HFFc6 (cell line): ENCODE measurements at regions not wholly inside any gene's neighbourhood (a gene's known extent, or its start where the extent isn't known, plus 50 kb on each side); places are given as distances from the start of the nearest gene placed in this dataset.

Experiments
- DNase-seq: peaks from one replicate; pipeline ENCODE4 v3.0.0-alpha.2; 2018
- H3K27ac Mint-ChIP-seq: 2 replicates; pipeline ENCODE4 v1.8.0; 2020; ENCODE audit warnings: mild to moderate bottlenecking, mixed read lengths
- H3K27me3 Mint-ChIP-seq: 2 replicates; pipeline ENCODE4 v1.8.0; 2021; ENCODE audit warnings: mild to moderate bottlenecking, moderate library complexity, mixed read lengths; ENCODE audit not compliant: insufficient read depth
- H3K36me3 Mint-ChIP-seq: 2 replicates; pipeline ENCODE4 v1.8.0; 2021; ENCODE audit warnings: low read depth, mixed read lengths
- H3K4me1 Mint-ChIP-seq: 2 replicates; pipeline ENCODE4 v1.8.0; 2020; ENCODE audit warnings: low read depth, mixed read lengths
- H3K4me3 Mint-ChIP-seq: 2 replicates; pipeline ENCODE4 v1.8.0; 2020; ENCODE audit warnings: mild to moderate bottlenecking, moderate library complexity, mixed read lengths
- H3K9me3 Mint-ChIP-seq: 2 replicates; pipeline ENCODE4 v1.8.0; 2020; ENCODE audit warnings: mild to moderate bottlenecking, mixed read lengths
- CTCF ChIP-seq: fragments of 200-600 bp; sonication (generic); IDR thresholded peaks from 2 replicates; pipeline ENCODE4 v1.5.0; 2021; ENCODE audit warnings: antibody characterized with exemption, mild to moderate bottlenecking

DNA sequence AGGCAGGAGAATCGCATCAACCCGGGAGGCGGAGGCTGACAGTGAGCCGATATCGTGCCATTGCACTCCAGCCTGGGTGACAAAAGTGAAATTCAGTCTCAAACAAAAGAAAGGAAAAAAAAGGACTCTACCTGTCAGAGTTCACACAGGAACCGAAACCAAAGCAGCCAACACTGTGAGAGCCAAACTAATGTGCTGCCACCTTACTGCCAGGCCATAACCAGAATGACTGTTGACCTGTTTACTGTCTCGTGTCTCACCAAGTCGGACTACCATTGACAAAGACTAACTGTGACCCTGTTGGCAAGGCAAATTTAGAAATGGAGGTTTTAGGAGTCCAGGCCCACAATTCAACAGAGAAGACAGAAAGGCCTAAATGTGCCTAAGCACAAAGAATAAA is 112.4 kb downstream of the ANXA2R start:
- peaks cover 12% of the 10 kb centered on the region for H3K9me3 Mint-ChIP-seq
- no peak overlapping the region for H3K4me3 Mint-ChIP-seq
- H3K4me1 Mint-ChIP-seq: peaks cover 21% of the 10 kb centered on the region
- DNase-seq: no peak
- no peak for TF ChIP-seq CTCF
- H3K36me3 Mint-ChIP-seq: peaks cover 14% of the 10 kb centered on the region
- H3K27ac Mint-ChIP-seq: no peak overlapping the region
- peaks cover 6% of the 10 kb centered on the region for H3K27me3 Mint-ChIP-seq

DNA sequence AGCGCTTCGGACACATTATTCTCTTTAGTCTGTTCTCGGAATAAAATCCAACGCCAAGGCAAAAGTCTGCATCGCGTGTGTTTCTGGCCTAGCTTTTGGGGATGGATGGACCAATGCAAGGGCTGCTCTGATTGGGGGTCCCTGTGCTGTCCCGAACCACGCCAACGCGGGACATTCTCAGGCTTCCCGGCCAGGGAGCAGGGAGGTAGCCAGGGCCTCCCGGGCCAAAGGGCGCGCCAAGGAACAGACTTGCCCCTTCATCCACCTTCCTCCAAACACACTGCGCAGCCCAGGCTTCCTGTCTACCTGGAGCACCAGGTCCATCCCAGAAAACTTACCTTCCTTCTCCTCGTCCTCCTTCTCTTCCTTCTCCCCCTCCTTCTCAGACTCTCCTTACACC is 113.0 kb upstream of the SELENOP start:
- no peak for DNase-seq
- H3K36me3 Mint-ChIP-seq: no peaks in the 10 kb centered on the region
- H3K4me3 Mint-ChIP-seq: no peak overlapping the region
- no peak overlapping the region for H3K27ac Mint-ChIP-seq
- peaks cover 6% of the 10 kb centered on the region for H3K4me1 Mint-ChIP-seq
- TF ChIP-seq CTCF: no peak
- no peaks in the 10 kb centered on the region for H3K9me3 Mint-ChIP-seq
- peaks cover 3% of the 10 kb centered on the region for H3K27me3 Mint-ChIP-seq

- no peaks in the 10 kb centered on the region for H3K36me3 Mint-ChIP-seq
- H3K27me3 Mint-ChIP-seq: peaks cover 3% of the 10 kb centered on the region
- no peak overlapping the region for H3K27ac Mint-ChIP-seq
- no peak overlapping the region for H3K4me3 Mint-ChIP-seq
- no peaks in the 10 kb centered on the region for H3K9me3 Mint-ChIP-seq
- DNase-seq: no peak
- H3K4me1 Mint-ChIP-seq: peaks cover 2% of the 10 kb centered on the region; the same call in 1 of the 2 replicates
- TF ChIP-seq CTCF: no peak
Observed at GRCh38 chr5:42924226-42924625, 112.5 kb upstream of the SELENOP start.

DNA sequence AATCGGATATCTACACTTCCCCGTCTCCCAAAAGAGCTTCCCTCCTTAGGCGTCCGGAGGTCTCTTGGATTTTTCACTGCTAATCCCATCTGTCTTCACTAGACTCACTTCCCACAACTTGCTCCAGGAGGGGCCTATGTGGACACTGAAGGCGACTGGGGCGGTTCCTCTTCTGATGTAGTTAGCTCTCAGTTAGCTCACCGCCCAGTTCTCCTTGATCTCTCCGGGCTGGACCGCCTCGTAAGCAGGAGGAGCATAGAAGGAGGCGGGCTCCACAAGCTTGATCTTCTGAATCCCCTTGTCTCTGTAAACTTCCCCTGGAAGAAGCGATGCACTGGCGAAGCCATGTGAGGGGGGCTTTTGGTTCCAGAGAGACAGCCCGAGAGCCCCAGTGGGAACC is 112.0 kb upstream of the SELENOP start:
- no peak for DNase-seq
- TF ChIP-seq CTCF: no peak
- no peaks in the 10 kb centered on the region for H3K4me1 Mint-ChIP-seq
- H3K4me3 Mint-ChIP-seq: no peak overlapping the region
- no peak overlapping the region for H3K27ac Mint-ChIP-seq
- peaks cover 3% of the 10 kb centered on the region for H3K27me3 Mint-ChIP-seq
- no peaks in the 10 kb centered on the region for H3K9me3 Mint-ChIP-seq
- H3K36me3 Mint-ChIP-seq: no peaks in the 10 kb centered on the region

DNA sequence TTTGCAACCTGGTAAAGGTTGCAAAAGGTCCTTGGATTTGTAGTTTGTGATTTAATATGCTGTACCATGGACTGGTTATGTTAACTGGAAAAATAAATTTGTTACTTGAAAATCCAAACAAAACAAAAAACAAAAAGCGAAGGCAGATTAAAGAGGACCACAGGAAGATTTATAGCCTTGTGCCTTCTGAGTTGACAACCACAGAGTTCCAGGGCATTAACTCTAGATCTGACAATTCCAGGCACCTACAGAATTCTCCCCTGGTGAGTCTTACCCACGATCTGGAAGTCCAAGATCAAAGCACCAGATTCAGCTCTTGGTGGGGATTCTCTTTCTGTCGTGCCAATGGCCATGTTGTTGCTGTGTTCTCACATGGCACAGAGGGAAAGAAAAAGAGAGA is 107.9 kb upstream of the SELENOP start:
- no peak for DNase-seq
- Mint-ChIP-seq H3K4me3 (no peak overlapping the region), H3K9me3 (no peaks in the 10 kb centered on the region), H3K27ac (no peak overlapping the region), H3K27me3 (no peaks in the 10 kb centered on the region; the same call in none of the 2 replicates), H3K36me3 (no peaks in the 10 kb centered on the region), H3K4me1 (no peaks in the 10 kb centered on the region)
- no peak for TF ChIP-seq CTCF

DNA sequence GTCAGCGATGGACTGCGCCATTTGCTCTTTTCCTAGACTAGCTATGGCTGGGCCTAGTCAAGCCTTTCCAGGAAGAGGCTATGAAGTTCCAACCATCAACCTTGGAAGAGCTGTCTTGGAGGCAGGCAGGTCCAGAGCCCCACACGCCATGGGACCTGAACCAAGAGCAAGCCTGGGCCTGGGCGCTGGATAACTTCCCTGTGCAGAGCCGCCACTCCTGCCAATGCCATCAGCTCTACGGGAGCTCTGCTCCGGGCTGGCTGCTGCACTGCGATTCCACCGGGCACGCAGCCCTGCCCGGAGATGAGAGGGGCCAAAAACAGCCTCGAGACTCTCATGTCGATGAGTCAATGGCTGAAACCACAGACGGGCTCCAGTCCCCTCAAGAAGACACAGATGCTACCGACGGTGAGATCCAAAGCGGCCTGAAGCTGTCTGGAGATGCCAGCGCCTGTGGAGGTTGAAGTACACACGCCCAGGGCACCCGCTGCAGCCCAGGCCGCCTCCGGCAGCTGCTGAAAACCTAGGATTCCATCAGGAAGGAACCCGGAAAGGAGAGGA is 103.7 kb upstream of the SELENOP start:
- no peak for DNase-seq
- TF ChIP-seq CTCF: no peak
- no peak overlapping the region for H3K27ac Mint-ChIP-seq
- H3K9me3 Mint-ChIP-seq: no peaks in the 10 kb centered on the region
- no peaks in the 10 kb centered on the region for H3K4me1 Mint-ChIP-seq
- no peaks in the 10 kb centered on the region for H3K36me3 Mint-ChIP-seq
- no peaks in the 10 kb centered on the region for H3K27me3 Mint-ChIP-seq
- H3K4me3 Mint-ChIP-seq: no peak overlapping the region
